NCI-H2081 treated with DMSO at 0.1 percent for 48 hours (cell line): ENCODE measurements at regions not wholly inside any gene's neighbourhood (a gene's known extent, or its start where the extent isn't known, plus 50 kb on each side); places are given as distances from the start of the nearest gene placed in this dataset.

ENCODE experiments used
- DNase-seq: peaks from one replicate; lab custom pipeline; 2025; lab: John Stamatoyannopoulos, UW

GRCh38 chr21:24737296-24737850, 869.9 kb downstream of the MRPL39 start:
- no peak for DNase-seq

GRCh38 chr21:24730661-24731060, 876.6 kb downstream of the MRPL39 start:
- DNase-seq = no peak

- no peak for DNase-seq
These were observed 877.7 kb downstream of the MRPL39 start for GRCh38 chr21:24729568-24729967.

GRCh38 chr21:24727803-24728440, 879.4 kb downstream of the MRPL39 start:
- DNase-seq = no peak

- no peak for DNase-seq
These were observed 890.9 kb downstream of the MRPL39 start for GRCh38 chr21:24716281-24716918.

- DNase-seq = no peak
These were observed 892.6 kb downstream of the MRPL39 start for GRCh38 chr21:24714646-24715200.

- DNase-seq = no peak
These were observed 902.1 kb downstream of the MRPL39 start for GRCh38 chr21:24705201-24705600.

GRCh38 chr21:24693779-24694178, 913.5 kb downstream of the MRPL39 start:
- DNase-seq = no peak

- DNase-seq = no peak
These were observed 925.8 kb downstream of the MRPL39 start for GRCh38 chr21:24681456-24681855.

GRCh38 chr21:24671901-24672300, 935.4 kb downstream of the MRPL39 start:
- no peak for DNase-seq

GRCh38 chr21:24658926-24659325, 948.4 kb downstream of the MRPL39 start:
- no peak for DNase-seq

- DNase-seq = no peak
These were observed 949.3 kb downstream of the MRPL39 start for GRCh38 chr21:24658026-24658425.

- DNase-seq = no peak
These were observed 957.6 kb downstream of the MRPL39 start for GRCh38 chr21:24649691-24650090.

- no peak for DNase-seq
These were observed 970.6 kb downstream of the MRPL39 start for GRCh38 chr21:24636696-24637095.

GRCh38 chr21:24634749-24635148, 972.5 kb downstream of the MRPL39 start:
- no peak for DNase-seq

- no peak for DNase-seq
These were observed 978.7 kb downstream of the MRPL39 start for GRCh38 chr21:24628536-24628935.

- DNase-seq = no peak
These were observed 979.2 kb downstream of the MRPL39 start for GRCh38 chr21:24628046-24628445.

GRCh38 chr21:24617819-24618218, 989.5 kb downstream of the MRPL39 start:
- DNase-seq = no peak

GRCh38 chr21:24594082-24594481, 1013.2 kb downstream of the MRPL39 start:
- no peak for DNase-seq

- no peak for DNase-seq
These were observed 1017.0 kb downstream of the MRPL39 start for GRCh38 chr21:24590261-24590660.

GRCh38 chr21:24583473-24583872, 1023.8 kb downstream of the MRPL39 start:
- DNase-seq = no peak

GRCh38 chr21:24577301-24577700, 1030.0 kb downstream of the MRPL39 start:
- DNase-seq = no peak

GRCh38 chr21:24561291-24561690, 1046.0 kb downstream of the MRPL39 start:
- no peak for DNase-seq
